GM12865 (cell line): ENCODE measurements at regions not wholly inside any gene's neighbourhood (a gene's known extent, or its start where the extent isn't known, plus 50 kb on each side); places are given as distances from the start of the nearest gene placed in this dataset.

Experiments used
- DNase-seq: peaks from one replicate; pipeline ENCODE4 v3.0.0; 2010; ENCODE audit warnings: low read depth
- H3K4me3 ChIP-seq: 2 replicates; pipeline ENCODE4 v1.5.1; 2011; ENCODE audit warnings: mild to moderate bottlenecking, low read depth, low read length, control low read depth
- TF ChIP-seq, protein P1 (sequence below): IDR thresholded peaks from 2 replicates; pipeline ENCODE4 v1.5.1; 2011; ENCODE audit warnings: low read length, control low read depth, low read depth, inconsistent platforms; ENCODE audit not compliant: insufficient read depth; ENCODE audit errors: missing control alignments

DNA sequence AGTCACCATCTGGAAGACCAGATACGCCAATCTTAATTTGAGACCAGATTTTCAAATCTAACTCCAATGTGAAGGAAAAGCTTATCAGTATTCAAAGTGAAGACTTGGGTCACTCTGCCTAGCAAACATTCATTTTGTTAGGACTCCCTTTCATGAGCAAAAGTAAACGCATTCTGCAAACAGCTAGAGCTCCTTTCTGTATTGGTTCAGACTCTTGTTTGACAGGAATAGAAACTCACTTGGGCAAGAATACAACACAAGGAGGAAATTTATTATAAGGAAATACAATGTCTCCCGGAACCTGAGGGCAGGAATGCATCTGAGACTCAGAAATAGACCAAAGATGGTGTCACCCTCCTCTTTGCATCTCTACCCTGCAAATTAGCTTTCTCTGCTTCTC lies 558.6 kb downstream of the TAFA4 start:
- TF ChIP-seq, protein P1, sequence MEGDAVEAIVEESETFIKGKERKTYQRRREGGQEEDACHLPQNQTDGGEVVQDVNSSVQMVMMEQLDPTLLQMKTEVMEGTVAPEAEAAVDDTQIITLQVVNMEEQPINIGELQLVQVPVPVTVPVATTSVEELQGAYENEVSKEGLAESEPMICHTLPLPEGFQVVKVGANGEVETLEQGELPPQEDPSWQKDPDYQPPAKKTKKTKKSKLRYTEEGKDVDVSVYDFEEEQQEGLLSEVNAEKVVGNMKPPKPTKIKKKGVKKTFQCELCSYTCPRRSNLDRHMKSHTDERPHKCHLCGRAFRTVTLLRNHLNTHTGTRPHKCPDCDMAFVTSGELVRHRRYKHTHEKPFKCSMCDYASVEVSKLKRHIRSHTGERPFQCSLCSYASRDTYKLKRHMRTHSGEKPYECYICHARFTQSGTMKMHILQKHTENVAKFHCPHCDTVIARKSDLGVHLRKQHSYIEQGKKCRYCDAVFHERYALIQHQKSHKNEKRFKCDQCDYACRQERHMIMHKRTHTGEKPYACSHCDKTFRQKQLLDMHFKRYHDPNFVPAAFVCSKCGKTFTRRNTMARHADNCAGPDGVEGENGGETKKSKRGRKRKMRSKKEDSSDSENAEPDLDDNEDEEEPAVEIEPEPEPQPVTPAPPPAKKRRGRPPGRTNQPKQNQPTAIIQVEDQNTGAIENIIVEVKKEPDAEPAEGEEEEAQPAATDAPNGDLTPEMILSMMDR, result no peak
- no peak overlapping the region for H3K4me3 ChIP-seq
- no peak for DNase-seq

DNA sequence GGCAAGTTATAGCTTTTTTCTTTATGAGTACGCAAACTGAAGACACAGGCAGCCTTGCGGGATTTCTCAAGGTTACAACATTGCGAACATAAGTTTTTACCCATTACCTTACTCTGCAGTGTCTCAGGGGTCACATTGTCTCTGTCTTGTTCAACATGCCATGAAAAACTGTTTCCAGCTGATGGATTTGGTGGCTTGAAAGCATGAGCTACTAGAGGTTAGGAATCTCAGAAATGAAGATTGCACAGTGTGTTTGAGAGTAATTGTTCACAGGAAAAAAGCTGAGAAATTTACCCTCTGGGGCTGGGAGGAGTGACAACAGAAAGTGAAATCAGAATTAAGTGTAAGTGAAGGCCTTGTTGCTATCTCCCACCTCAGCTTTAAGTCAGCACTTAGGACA lies 568.6 kb downstream of the TAFA4 start:
- DNase-seq, result no peak
- TF ChIP-seq, protein P1, result no peak
- H3K4me3 ChIP-seq, result no peak overlapping the region

DNA sequence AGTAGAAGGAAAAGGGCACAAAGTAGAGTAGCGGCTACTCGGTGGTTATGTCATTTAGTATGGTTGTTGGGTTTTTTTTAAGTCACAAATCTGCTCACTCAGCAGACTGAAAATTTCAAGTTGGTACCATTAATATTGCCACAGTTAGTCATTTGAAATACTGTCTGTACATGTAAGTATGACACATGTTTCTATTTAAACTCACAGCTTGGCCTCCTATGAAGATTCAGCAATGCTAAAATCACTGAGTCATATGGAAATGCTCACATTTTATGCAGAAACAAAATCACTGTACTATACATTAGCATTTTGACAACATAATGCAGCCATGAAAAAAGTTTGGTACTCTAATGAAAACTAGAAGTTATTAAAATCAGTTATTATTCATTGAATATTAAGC lies 571.9 kb downstream of the TAFA4 start:
- H3K4me3 ChIP-seq, result no peak overlapping the region
- DNase-seq, result no peak
- TF ChIP-seq, protein P1, result no peak

DNA sequence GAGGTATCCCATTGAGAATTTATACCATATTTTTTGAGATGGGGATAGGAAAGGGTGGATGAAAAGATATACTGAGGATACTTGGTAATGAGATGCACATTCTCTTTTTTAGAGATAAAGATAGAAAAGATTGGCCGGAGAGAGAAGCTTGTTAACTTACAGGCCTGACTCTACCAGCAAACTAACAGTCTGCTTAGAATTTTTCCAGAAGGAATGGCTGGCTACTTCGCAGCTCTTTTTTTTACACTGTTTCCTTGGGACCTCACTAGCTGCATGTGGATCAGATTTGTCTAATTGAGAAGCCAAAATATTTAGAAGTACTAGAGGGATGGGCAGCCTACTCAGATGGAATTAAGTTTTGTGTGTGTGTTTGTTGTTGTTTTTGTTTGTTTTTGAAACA lies 586.6 kb downstream of the TAFA4 start:
- TF ChIP-seq, protein P1, result no peak
- no peak for DNase-seq
- no peak overlapping the region for H3K4me3 ChIP-seq

DNA sequence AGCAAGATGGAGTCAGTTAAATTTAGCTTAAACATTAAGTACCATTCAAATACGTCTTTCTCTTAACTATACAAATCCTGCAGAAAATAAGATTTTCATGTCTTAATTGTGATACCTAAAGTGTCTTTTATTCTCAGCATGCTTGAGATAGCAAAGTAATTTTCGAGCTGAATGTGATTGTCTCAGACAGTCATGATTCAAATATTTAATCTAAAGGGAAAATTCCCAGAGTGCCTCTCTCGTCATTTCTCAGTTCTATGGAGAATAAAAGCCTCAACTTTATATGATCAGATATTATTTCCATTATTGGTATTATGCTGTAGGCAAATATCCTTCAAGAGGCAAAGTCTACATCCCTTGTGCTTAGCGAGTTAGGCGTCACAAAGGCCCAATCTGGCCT lies 589.9 kb downstream of the TAFA4 start:
- no peak for DNase-seq
- no peak overlapping the region for H3K4me3 ChIP-seq
- TF ChIP-seq, protein P1, result no peak

DNA sequence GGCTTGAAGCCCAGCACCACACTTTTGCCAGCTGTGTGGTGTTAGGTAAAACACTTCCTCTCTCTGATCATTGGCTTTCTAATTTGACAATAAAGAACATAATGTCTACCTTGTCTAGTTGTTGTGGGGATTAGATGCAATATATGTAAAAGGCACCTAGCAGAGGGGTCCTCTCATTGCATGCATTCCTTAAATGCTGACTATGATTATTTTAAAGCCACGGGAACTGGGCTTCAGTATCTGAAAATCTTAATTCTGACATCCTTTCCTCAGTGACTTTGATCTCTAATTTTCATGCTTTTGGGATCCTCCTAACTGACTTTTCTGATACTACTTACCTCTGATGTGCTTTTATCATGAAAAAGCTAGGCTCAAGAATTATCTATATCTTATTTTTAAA lies 596.3 kb downstream of the TAFA4 start:
- TF ChIP-seq, protein P1, result no peak
- DNase-seq, result no peak
- no peak overlapping the region for H3K4me3 ChIP-seq

DNA sequence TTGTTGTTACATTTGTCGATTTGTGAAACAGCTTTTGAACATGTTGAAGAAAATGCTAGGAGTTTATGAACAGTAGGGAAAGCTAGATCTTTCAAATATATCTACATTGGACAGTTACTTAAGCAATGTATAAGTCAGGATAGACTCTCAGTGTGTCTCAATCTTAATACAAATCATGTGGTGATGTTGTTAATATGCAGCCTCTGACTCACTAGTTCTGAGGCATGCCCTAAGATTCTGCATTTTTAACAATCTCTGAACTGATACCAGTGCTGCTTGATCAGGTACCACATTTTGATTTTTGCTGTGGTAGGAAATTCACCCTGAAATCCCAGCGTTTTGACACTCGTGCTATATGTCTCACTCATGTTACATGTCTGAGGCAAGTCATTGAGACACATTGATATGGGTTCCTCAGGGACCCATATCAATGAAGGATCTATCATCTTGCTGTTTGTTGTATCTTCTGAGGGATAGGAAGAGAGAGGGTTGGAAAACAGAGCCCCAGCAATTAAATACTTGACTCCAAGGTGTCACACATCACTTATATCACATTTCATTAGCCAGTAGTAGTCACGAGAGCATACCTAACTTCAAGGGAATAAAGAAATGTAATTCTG lies 597.9 kb downstream of the TAFA4 start:
- DNase-seq, result no peak
- no peak overlapping the region for H3K4me3 ChIP-seq
- TF ChIP-seq, protein P1, result no peak
